TTC549 (cell line): ENCODE measurements at regions not wholly inside any gene's neighbourhood (a gene's known extent, or its start where the extent isn't known, plus 50 kb on each side); places are given as distances from the start of the nearest gene placed in this dataset.

ENCODE experiments used
- FAIRE-seq: peaks from 2 replicates; lab custom pipeline; 2012; peaks lifted over from hg19 to GRCh38; lab: Jason Lieb, UNC

DNA sequence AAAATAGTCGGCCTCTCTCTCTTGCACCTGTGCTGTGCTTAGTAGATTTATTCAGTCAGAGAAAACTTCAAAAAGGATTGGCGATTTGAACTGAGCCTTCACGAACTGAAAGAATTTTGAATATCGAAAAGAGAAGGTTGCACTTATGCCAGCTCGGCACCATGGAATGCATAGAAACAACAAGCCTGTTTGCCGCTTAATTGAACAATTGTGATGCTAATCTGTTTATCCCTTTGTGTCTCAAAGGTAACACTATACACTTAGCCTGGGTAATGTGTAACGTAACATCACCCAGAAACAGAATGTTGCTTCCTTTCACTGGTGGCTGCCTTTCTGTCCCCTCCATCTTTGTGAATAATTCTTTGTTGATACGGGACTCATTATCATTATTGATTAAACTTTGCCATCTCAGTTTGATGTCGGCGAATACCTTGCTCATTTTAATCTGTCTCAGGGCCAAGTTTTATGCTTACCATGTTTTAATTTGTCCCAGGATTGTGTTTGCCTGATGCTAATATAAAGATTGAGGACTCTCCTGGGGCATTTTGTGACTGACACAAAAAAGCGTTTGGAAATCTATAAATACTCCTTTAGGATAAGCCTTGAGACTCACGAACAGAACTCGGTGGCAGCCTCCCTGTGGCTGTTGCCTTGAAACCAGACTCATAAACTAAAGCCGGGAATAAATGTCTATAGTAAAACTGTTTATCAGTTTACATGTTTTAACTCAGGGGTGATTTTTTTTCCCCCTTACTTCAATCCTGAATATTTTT, 400.5 kb downstream of the RAPGEF2 start:
- FAIRE-seq = no peak

DNA sequence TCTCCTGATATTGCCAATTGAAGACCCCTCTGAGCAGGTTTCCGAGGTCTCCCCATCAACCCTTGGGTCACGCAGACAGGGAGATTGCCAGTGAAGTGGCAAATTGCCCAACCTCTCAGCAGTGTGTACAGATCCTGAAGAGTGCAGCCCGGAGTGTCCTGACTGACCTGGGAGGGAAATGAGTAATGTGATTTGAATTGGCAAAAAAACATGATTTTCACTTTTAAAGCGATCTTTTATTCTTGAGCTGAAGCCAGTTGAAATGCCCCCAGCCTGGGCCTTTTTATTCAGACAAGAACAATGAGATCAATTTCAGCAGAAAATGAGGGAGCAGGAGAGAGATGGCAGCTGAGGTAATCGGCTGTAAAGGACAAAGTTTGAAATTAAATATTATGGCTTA, 401.8 kb downstream of the RAPGEF2 start:
- FAIRE-seq = no peak

DNA sequence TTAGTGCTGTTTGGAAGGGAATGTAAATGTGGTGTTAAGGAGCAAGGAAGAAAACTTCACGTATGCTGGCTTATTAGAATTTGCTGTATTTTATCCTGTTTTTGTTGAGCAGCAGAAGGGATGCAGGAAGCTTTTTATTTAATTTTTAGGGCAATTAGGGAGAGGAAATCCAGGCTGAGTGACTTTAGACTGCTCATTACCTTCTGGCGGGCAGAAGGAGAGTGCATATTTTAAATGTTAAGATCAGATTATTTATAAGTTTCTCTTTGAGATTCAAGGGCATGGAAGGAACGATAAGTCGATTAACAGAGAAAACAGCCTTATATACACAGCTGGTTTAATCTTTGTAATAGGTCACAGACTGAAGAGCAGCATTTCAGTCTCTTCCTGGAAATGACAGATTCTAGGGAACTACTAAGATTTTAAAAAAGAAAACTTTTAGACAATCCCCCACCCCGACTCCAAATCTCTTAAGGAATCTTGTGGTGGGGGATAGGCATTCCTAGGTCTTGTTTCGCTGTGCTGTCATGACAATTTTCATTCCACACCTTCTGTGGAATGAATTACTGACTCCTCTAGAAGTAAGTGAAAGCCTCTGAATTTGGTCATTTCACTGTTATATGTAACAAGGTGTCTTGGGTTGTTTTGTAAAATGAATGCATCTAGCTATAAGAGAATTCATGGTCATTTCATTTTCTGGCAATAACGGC, 402.5 kb downstream of the RAPGEF2 start:
- no peak for FAIRE-seq

DNA sequence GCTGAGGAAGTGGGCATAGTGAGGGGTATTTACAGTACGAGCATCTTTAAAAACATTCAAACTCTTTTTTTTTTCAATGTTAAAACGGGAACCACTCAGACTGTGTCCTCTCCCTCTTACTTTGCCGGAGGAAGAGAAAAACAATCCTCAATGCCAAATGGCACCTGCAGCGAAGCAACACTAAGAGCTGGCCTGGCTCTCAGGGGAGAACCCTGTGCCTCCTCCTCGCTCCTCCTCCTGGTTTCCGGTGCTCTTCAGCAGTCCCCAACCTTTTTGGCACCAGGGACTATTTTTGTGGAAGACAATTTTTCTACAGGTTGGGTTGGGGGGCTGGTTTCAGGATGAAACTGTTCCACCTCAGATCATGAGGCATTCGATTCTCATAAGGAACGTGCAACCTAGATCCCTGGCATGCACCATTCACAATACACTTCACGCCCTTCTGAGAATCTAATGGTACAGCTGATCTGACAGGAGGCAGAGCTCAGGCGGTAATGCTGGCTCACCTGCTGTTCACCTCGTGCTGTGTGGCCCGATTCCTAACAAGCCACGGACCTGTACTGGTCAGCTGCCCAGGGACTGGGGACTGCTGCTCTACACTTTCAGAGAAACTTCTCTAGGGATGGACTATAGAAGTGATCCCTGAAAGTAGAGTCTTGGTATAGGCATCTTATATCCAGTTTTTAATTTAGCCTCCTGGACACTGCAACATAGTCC, 404.1 kb downstream of the RAPGEF2 start:
- no peak for FAIRE-seq

DNA sequence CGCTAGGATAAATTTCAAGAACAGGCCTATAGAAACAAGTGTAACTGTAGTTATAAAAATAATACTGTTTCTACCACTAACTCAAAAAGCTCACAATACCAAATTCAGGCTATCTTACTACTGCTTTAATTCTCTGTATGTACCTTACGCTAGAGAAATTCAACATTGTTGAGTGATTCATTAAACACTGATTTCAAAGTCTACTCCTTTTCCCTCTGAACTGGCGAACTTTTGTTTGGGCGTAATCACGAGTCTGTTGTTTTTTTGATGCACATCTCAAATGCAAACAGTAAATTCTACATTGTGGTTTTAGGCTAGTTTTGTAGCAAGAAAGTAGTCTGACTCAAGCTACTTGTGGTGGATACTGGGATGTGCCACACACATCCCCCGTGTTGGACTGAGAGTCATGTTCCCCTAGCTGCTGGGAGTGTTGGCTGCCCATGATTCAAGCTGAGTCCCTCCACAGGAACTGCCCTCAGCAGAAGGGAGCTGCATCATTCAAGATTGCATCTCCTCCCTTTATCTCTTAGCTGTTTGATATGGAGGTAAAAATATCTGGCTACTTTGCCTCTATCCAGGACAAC, 406.1 kb downstream of the RAPGEF2 start:
- no peak for FAIRE-seq

DNA sequence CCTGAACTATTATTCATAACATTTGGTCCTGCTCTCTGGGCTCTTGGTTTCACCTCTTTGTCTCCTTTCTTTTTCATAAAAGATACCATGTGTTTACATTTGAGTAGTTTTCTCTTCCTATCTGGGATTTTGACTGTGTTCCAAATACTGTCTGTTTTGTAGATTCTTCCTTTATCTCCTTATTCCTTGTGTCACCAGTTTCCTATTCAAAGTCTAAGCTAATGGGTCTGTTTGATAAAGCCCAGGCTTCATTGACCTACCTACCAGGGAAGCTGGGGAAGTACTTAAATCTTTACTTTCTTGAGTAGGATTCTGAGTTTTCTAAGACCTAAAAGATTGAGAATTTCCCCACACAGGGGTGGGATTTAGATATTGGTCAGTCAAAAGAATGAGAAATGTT, 409.5 kb downstream of the RAPGEF2 start:
- no peak for FAIRE-seq

DNA sequence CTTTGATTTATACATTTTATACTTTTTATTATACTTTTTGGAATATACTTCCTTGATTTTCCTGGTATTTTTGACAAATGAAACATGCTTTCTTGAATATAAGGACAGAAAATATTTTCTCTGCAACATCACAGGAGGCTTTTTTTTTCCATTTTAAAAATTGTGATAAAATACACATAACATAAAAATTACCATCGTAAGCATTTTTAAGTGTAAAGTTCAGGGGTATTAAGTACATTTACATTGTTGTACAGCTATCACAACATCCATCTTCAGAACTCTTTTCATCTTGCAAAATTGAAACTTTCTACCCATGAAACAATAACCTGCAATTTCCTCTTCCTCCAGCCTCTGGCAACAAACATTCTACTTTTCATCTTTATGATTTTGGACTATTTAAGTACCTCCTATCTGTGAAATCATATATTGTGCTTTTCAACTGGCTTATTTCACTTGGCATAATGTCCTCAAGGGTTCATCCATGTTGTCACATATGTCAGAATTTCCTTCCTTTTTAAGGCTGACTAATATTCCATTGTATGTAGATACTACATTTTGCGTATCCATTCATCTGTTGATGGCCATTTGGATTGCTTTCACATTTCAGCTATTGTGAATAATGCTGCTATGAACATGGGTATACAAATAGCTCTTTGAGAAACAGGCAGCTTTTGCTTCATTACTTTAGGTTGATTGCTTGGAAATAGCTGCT, 412.6 kb downstream of the RAPGEF2 start:
- no peak for FAIRE-seq

DNA sequence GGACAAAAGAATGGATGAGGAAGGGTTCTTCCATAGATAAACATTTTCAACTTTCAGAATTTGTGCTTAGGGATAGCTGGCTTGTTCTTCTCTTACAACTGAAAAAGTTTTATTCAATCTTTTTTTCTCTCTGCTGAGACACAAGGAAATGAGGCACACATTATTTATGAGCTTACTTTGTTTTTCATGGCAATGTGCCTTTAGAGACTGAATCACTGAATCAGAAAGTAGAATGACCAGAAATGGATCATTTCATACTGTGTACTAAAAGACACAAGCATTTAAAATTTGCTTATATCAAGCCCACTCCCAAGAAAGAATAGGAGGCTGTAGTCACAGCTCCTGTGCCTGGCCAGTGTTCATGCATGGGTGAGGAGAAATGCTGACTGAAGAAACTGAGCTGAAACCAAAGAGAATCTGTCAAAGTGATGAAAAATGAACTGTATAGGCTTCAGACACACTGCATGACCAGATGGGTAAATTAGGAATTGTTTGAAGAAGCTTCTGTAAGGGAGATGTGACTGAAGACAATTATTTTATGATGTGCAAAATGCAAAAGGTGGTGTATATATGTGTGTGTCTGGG, 413.8 kb downstream of the RAPGEF2 start:
- no peak for FAIRE-seq

DNA sequence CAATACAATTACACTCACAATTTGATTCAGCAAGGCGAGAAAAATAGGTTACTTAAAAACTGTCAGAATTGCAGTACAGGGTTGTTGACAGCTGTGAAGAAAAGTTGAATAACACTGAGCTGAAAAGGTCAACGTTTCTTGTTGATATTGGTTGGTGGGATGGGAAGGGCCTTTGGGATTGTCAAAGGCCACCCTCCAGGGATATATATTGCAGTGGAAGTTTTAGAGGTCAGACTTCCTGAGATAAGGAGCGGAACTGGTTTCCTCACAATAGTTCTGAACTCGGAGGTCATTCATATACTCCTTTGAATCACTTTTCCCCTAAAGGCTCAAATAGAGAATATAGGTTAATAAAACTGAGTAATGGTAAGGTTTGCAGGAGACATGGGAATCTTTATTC, 417.2 kb downstream of the RAPGEF2 start:
- FAIRE-seq = no peak

DNA sequence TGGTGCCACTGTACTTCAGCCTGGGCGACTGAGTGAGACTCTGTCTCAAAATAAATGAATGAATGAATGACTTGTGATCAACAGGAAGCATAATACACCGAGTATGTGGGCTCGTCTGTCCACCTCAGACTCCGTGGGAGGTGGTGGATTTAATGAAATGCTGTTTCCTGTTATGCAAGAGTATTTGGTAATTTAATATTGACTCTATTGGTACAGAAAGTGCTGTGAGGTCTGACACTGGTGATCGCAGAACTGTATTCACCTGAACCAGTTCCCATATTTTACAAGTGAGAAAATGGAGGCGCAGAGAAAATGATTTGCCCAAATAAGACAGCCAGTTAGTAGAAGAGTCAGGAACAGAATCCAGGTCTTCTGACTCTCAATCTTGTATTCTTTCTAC, 423.3 kb downstream of the RAPGEF2 start:
- no peak for FAIRE-seq

DNA sequence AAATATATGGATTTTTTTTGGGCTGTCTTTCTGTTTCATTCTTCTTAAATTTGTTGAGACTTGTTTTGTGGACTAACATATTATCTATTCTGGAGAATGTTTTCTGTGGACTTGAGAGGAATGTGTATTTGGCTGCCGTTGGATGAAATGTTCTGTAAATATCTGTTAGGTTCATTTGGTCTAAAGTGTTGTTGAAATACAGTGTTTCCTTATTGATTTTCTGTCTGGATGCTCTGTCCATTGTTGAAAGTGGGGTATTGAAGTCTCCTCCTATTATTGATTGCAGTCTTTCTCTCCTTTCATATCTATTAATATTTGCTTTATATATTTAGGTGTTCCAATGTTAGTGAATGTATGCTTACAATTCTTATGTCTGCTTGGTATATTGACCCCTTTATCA, 431.8 kb downstream of the RAPGEF2 start:
- no peak for FAIRE-seq

DNA sequence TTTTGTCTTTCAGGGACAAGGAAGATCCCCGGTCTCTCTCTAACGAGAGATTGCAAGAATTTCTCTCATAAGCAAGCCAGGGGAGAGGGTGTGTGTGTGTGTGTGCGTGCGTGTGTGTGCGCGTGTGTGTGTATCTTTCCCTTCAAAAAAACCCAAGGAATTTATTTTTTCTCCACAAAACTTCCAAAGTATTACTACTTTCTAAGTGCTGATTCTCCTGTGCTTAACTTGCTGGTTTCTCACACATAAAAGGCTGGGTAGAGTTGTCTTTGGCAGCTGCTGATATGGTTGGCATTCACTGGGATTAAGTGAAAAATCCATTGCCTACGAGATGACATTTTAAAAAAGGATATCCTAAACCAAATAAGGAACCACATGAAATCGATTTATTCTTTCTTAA, 435.7 kb downstream of the RAPGEF2 start:
- no peak for FAIRE-seq

DNA sequence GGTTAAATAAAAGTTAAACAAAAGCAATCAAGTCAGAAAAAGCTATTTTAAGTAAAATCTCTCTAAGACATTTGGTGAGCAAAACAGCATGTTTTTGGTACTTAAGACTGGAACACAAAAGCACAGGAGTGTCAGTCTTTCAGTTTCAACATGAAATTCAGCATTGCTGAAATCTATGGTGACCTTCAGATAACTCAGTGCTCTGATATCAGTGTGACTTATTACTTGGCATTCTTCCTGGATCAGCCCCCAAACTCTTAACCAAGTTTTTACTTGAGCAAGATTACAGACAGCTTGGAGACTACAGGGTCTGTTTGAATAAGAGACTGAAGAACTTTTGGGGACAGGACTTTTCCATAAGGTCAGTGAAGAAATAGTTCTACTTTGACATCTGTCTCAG, 437.2 kb downstream of the RAPGEF2 start:
- no peak for FAIRE-seq

DNA sequence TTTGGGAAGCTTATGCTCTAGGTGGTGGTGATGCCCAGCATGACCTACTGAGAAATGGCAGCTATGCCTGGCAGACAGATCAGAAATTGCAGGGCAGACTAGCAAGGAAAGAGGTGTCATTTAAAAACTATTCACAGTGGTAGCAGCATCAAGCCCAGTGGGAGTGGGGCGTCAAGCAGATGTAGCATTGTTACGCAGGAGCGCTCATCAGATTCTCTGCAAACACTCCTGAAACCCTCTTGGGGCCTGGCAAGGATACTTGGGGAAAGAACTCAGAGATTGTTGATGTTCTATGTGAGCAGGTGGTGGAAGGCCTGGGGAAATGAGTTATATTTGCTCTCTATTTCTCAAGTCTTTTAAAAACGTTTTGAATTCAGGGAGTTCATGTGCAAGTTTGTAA, 437.6 kb downstream of the RAPGEF2 start:
- no peak for FAIRE-seq

DNA sequence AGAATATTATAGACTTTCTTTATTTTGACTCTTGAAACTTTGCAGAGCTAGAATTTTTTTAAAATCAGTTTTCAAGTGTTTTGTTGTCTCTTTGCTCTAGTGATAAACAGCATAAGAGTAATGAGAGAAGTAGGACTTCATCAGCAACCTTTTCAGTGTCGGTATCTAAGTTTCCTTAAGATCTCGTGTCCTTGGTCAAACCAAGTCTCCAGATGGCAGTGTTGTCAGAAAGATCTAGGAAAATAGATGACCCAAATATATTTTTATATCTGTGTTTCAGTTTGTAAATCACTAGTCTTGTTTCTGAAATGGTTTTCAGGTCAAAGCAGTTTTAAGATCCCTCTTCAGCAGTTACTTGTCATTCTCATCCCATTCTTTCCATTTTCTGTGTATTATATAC, 438.3 kb downstream of the RAPGEF2 start:
- no peak for FAIRE-seq

DNA sequence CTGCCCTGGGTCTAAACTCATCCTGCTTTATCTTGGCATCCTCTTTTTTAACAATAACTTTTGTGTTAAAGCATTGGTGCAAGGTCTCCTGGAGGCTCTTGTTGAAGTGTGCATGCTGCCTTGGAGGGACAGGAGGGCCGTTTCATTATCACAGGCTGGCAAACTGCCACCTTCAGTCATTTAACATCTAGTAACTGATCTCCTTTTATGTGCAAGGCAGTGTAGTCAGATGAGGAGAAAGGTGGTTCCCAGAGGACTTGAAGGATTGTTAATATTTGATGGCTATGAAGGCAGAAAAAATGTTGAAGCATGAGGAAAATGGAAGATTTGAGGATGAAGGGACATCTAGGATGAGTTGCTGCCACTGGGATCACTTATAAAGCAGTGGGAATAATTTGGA, 439.4 kb downstream of the RAPGEF2 start:
- FAIRE-seq = no peak

DNA sequence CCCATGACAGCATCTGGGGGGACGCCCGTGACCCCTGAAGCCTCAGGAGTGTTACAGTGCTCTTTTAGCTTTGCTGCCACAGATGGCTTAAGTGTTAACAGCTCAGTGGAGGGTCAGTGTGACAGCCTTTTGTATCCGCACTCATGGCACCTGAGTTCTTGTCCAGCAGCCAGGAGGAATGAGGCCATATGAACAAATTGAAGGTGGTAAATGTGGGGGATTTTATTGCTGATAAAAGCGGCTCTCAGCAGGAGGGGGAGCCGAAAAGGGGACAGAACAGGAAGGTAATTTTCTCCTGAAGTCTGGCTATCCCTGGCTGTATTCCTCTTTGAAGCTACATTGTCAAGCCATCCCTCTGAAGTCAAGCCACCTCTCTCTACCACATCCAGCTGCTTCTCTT, 441.0 kb downstream of the RAPGEF2 start:
- no peak for FAIRE-seq

DNA sequence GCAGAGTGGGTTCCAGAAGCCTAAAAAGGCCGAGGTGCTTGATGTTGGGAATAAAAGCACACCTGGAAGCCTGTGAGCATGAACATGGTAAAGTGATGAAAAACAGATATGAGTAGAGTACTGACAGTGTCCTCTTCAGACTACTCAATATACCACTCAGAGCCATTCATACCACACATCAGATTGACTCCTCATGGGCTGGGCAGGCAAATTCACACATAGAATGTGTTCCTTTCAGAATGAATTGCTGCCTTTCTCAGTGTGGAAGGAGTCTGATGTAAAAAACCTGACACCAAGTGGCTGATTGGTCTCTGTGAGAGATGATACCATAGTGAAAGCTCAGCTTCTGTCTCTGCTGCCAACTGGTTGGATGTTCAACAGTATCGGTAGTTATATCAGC, 442.7 kb downstream of the RAPGEF2 start:
- FAIRE-seq = no peak

DNA sequence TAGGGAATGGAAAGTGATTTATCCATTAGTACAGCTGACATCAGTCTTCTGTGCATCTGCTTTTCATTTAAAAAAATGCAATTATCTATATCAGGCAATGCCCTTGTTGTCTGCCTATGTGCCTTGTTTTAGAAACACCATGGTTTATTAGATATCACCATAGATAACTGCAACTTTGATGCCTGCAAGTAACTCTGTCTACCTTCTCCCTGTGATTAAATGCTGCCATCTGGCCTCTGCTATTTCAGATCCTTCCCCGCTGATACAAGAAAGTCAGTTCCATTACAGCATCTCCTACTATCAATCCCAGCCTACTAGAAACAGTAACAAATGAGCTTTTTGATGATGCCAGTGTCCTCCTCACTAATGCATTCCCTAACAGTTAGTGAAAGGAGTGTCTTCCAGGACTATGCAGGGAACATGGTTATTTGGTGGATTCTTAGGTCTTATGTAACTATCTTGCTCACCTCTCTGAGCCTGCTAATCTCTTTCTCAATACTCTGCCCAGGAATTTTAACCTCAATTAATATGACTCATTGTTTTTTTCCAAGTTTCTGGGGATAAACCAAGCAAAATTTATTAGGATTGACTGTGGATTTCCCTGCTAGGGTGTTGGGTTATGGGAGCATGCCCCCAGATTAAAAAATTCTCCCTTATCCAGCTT, 444.9 kb downstream of the RAPGEF2 start:
- FAIRE-seq = no peak

DNA sequence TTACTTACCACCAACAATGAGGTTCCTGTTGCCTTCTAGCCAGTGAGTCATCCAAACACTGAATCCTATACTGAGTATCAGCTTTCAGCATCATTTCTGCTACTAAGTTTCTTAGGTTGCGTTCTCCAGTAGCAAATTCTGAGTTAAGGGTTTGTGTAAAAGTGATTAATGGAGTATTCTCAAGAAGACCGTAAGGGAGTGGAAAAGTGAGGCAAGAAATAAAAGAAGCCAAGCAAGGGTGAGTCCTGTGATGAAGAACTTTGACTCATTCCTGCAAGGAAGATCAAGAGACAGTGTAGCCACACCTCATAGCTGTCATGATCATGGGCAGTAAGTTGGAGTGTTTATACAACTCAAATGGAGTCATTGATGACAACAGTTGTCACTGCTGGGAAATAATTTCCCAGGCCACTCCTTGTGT, 446.2 kb downstream of the RAPGEF2 start:
- no peak for FAIRE-seq

DNA sequence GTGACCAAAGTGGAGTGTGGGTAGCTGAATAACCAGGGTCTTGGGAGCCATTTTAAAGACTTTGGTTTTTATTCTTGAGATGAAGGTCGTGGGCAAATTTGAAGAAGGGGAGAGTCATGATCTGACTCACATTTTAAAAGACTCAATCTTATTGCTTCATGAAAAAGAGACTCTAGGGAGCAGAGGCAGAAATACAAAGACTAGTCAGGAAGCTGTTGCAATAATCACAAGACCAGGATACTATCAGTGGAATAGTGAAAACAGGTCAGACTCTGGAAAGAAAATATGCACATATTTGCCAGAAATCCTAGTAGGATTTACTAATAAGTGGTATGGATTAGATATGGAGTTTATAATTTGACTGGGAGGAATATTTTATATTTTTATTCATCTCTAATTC, 448.4 kb downstream of the RAPGEF2 start:
- FAIRE-seq = no peak
